NCI-H69 (cell line): ENCODE measurements at regions not wholly inside any gene's neighbourhood (a gene's known extent, or its start where the extent isn't known, plus 50 kb on each side); places are given as distances from the start of the nearest gene placed in this dataset.

Source experiments
- DNase-seq: peaks from one replicate; lab custom pipeline; 2025; lab: John Stamatoyannopoulos, UW

GRCh38 chr6:100944644-100945043 is 63.5 kb upstream of the ASCC3 start:
- peak; percentile 25 for DNase-seq

DNA sequence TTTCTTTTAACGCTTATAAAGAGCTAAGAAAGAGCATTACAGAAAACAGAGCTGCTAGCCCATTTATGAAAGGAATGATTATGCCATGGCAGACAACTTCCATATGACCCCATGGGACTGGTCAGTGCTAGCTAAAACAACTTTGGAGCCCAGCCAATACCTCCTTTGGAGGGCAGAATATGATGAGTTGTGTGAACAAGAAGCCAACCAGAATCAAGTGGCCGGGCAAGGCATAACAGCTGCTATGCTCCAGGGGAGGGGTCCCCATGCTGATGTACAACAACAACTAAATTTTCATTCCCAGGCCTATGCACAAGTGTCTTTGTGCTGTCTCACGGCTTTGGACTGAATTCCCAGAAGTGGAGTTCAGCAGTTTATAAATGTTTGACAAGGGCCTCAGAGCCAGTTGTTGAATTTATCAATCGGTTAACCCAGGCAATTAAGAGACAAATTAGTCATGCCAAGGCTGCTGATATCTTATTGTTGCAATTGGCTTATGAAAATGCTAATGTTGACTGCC is 65.0 kb upstream of the ASCC3 start:
- DNase-seq: no peak

- DNase-seq: no peak
Observed at GRCh38 chr6:100946711-100947110, 65.6 kb upstream of the ASCC3 start.

- DNase-seq: no peak
Observed at GRCh38 chr6:100948381-100949133, 67.4 kb upstream of the ASCC3 start.

DNA sequence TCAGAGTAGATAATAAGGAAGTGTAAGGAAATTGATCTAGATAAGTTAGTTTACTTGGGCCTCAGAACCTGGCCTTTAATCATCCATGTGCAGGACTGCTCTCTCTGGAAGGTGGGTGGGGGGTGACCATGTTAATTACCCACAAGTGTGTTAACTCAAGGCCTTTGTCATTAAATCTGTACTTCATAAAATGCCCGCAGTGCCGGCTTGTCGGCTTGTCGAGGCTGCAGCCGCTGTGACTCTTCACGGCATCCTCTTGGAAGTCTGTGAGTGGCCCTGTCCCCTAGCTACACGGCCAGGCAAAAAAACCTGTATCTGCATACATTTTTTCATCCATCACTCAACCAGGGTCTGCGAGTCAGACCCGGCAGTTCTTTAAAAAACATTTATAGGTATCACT is 70.9 kb upstream of the ASCC3 start:
- no peak for DNase-seq

DNA sequence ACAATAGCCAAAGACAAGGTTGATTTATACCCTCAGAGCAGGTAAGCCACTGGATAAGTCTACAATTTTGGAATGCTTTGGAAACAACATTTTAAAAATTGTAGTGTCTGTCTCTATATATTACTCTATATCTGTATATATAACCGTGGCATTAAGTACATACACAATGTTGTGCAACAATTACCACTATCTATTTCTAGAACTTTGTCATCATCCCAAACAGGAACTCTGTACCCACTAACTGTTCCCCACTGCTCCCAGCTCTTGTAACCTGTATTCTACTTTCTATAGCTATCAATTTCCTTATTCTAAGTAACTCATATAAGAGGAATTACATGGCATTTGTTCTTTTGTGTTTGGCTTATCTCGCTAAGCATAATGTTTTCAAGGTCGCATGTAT is 78.2 kb upstream of the ASCC3 start:
- DNase-seq: no peak

GRCh38 chr6:100962466-100962865 is 81.3 kb upstream of the ASCC3 start:
- no peak for DNase-seq

DNA sequence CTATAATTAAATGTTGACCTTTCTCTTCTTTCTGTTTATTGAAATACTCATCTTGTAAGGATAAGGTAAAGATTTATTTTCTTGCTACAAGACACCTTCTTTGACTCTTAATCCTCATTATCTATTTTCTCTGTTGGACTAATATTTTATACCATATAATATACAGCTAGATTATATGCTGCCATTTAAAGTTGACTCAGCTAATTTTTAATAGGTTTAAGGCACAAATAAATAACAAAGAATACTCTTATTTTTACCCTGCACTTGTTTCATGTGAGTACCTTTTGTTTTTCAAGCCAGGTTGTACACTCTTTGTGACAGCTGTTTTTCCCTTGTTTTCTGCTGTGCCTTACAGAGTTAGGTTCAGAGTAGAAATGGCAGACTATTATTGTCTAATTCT is 83.9 kb upstream of the ASCC3 start:
- DNase-seq: no peak

GRCh38 chr6:100968949-100969348 is 87.8 kb upstream of the ASCC3 start:
- DNase-seq: peak; percentile 77

DNA sequence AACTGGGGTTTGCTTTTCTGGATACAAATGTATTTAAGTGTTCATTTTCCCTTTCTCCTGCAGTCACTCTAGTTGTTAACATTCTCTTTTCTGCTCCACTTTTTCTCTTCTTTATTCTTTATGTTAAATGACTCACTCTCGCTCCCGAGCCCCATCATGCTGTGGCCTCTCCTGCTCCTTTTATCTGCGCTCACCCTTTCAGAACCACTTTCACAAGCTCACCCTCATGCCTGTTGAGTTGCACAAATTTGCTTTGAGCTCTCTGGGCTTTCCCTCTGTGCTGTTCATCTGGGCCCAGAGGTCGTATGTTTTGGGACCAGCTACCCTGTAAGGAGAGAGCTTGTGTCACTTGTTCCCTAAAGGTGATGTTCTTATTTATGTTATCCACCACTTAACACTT is 98.1 kb upstream of the ASCC3 start:
- DNase-seq: no peak

DNA sequence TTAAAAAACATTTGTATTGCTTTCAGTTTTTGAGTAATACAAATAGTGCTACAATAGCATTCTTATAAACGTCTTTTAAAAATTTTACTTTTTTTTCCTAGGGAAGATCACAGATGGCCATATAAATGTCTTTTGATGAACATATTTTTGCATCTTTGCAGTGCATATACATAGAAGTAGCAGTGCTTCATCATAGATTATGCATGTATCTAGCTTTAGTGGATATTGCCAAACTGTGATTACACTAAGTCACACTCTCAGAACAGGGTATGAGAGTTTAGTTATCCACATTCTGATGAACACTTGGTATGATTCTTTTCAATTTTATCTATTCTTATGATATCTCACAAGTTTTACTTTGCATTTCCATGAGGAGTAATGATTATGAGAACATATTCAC is 99.8 kb upstream of the ASCC3 start:
- no peak for DNase-seq

DNA sequence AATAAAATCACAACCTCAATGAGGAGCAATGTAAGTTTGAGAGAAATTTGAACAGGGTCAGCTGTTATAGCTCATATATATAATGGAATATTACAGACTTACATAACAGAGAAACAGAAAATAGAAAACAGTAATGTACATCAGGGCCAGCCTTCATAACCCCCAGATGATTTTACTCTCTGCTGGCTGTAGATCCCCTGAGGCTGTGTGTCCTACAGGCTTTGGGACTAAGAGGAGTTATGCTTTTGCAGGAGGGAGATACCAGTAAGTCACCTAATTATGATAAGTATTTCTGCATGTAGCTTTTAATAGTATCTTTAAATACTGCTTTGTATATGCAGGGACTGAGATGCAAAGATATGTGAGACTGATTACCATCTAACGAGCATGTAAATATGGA is 105.8 kb upstream of the ASCC3 start:
- no peak for DNase-seq

- DNase-seq: no peak
Observed at GRCh38 chr6:100987556-100987955, 106.4 kb upstream of the ASCC3 start.

DNA sequence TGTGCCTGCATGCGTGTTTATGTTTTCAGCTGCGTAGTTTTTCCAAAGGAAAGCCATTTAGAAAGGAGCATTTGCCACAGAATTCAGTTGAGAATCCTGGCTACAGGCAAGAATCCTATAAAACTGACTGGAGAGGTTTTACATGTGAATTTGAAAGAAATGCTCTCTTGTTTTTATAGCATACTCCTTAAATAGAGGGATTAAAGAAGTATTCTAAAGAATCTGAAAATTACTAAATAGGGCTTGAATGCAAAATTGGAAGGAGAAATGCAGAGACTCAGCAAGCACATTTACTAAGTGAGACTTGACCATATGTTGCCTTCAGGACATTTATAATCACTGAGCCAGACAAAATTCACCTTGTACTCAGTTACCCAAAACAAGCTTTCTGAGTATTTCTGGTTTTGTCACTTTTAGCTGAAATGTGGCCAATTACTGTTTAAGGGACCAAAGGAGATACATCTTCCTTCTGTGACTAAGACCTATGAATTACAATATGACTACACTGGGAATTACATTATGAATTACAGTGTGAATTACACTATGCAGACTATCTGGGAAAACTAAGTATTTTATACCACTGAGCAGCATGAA is 107.4 kb upstream of the ASCC3 start:
- DNase-seq: no peak

GRCh38 chr6:100990070-100990469 is 108.9 kb upstream of the ASCC3 start:
- no peak for DNase-seq

DNA sequence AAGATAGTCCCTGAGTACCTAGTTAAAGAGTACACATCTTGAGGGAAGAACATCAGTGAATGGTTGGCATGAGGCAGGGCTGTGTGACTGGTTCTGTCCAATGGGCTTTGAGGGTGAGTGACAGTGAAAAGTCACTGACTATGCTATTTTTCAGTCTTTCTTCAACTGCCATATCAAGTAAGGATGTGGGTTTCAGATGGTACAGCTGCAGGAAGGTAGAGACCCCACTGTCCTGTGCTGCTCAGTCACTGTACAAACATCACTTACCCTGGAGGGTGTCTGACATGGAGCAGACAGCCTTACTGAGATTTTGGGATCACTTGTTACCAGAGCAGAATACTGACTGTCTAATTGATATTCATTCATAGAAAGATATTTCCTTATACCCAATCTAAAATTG is 115.3 kb upstream of the ASCC3 start:
- DNase-seq: no peak

DNA sequence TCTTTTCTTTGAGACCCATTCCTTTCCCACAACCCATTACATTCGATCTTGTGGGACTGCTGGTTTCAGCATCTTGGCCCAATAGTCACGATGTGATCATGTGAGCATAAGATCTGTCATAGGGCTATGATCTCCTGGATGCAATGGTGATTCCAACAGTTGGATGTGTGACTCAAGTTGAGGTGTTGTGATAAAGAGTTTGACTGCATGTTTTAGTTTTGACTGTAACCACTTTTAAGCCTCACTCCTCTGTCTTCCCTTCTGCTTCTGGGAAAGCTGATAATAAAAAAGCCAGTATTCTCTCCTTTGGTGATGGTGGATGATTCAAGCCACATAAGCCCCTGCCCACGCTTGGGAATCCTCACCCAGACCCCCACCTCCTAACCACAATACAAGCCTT is 117.0 kb upstream of the ASCC3 start:
- no peak for DNase-seq

GRCh38 chr6:100999034-100999597 is 118.0 kb upstream of the ASCC3 start:
- DNase-seq: no peak

GRCh38 chr6:101000341-101000740 is 119.2 kb upstream of the ASCC3 start:
- peak; percentile 11 for DNase-seq

DNA sequence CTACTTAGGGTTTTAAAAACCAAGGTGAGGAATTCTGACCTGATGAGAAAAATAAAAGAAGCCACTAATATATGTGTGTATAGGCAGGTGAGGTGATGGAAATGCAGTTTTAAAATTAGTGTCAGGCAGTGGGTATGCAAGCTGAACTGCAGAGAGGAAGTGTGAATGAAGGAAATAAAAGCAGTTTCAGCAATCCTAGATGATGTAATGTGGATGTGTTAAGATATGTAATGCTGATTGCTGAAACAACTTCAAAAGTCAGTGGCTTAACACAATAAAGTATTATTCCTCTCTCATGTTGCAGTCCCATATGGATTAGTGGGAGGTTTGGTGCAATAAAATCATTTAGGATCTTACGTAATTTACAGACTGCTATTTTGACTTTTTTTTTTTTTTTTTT is 119.9 kb upstream of the ASCC3 start:
- no peak for DNase-seq

DNA sequence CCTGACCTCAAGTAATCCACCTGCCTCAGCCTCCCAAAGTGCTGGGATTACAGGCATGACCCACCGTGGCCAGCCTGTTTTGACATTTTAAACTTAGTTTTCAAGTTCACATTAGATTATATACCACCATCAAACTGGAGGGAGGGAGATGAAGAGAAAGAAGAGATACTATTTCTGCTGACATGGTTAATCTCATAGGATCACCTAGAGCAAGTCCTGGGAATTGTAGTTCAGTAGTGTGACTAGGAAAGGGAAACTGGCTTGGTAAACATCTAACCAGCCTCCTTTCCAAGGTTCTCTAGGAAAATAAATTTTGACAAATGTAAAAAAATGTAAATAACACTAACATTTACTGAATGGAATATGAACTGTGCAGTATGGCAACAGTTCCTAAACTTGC is 120.5 kb upstream of the ASCC3 start:
- DNase-seq: no peak

- no peak for DNase-seq
Observed at GRCh38 chr6:101003075-101003474, 121.9 kb upstream of the ASCC3 start.

DNA sequence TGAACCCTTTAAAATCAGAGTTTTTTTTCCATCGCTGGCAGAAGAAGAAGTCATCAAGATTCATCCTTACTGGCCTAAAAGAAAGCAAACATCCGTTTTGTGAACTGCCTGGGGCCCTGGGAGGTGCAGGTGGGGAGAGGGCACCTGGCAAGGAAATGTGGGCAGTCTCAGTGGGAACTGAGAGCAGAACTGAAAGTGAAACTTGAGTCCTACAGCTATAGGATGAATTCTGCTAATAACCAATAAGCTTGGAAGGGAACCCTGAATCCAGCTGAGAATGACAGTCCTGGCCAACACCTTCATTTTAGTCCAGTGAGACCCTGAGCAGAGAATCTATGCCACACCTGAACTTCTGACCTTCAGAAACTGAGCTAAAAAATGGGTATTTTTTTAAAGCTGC is 130.1 kb upstream of the ASCC3 start:
- DNase-seq: peak; percentile 77
